ENCODE measurements at regions not wholly inside any gene's neighbourhood (a gene's known extent, or its start where the extent isn't known, plus 50 kb on each side); places are given as distances from the start of the nearest gene placed in this dataset.

DNA sequence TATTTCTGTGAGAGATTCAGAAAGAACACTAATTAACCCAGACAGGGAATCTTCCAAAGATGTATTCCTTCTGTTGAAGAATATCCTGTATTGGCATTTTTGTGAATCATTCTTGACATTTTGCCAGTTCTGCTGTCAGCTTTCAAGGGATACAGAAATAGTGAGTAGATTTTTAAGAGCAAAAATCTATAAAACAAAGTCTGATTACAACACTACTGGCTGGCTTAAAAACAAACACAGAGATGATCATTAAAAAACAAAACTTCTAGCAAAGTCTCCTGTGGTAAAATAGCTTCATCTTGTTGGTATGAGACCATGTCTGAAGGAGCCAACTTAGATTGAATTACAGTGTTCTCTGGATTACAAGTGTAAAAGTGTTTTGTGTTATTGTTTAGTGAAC, 866.3 kb upstream of the KLHL29 start:
- no peak for DNase-seq (ENCODE audit: low read depth in 2 of 2, low spot score in 1 of 2)

DNA sequence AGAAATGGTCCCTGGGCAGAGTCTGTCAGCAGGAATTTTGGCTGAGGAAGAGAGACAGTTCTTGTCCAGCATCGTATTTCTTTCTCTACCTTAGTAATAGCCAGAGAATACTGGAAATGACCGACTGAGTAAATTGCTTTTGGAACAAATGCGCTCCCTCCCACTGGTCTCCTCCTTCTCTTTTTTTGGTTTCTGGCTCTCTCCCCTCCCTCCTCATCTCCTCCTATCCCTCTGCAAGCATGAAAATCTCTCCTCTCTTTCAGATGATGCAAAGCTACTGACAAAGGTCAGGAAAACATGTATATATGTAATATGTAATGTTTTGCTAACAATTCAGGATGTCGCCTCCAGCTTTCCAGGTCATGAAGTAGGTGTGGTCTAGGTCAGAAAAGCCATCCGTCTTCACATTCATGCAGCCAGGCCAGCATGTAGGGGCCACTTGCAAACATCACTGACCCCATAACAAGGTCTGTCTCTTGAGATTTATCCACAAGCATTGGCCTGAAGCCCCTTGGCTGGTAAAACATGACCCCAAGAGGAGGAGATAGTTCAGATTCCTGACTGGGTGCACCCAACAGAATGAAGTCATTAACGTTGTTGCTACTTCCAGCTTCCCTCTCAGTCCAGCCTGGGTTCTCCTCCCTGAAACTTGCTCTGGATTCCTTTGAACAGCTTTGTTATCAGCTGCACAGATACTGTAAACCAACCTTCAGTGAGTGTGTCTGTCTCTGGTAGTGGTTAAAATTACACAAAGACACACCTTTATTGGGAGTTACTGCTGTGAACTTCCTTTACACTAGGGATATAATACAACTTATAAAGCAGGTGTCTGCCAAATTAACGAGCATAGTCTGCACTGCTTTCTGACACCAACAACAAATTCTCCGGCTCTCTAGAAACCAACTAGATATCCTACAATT, 864.4 kb upstream of the KLHL29 start:
- no peak for DNase-seq (ENCODE audit: low read depth in 2 of 2, low spot score in 1 of 2)

DNA sequence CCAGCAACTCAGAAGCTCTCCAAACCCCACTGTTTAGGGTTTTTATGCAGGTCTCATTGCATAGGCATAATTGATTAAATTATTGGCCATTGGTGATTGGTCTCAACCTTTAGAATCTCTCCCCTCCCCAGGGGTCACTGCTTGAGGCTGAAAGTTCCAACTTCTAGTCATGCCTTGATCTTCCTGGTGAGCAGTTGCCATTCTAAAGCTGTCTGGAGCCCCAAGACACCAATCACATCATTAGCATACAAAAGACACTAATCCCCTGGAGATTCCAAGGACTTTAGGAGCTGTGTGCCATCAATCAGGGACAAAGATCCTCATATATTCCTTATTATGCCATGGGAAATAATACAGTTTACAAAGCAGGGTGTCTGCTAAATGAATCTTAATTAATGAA, 863.4 kb upstream of the KLHL29 start:
- no peak for DNase-seq (ENCODE audit: low read depth in 2 of 2, low spot score in 1 of 2)

DNA sequence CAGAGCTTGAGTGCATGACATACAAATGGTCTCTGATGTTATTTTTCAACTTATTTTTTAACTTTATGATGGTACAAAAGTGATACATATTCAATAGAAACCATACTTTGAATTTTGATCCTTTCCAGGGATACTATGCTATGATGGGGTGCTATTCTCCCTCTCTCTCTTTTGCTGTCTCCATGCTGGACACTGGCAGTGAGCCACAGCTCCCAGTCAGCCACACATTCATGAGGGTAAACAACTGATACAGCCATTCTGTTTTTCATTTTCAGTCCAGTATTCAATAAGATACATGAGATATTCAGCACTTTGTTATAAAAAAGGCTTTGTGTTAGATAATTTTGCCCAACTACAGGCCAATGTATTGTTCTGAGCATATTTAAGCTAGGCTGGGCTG, 859.3 kb upstream of the KLHL29 start:
- DNase-seq (ENCODE audit: low read depth in 2 of 2, low spot score in 1 of 2): no peak

DNA sequence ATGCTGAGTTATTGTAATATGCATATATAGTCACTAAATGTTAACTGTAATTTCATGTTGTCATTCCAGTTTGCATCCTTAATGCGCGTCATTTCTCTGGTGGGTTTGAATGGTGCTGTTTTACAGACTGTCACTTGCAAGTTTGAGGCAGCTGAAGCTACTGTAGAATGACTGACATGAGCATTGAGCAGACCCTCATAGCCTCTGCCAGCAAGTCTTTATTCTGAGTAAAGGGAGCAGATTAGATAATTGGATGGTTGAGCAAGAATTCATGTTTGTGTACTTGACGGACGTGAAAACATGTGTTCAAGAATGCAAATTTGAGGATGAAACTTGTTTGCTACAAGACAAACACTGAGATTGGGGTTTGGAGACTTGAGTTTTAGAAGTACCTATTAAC, 854.8 kb upstream of the KLHL29 start:
- DNase-seq (ENCODE audit: low read depth in 2 of 2, low spot score in 1 of 2): no peak

DNA sequence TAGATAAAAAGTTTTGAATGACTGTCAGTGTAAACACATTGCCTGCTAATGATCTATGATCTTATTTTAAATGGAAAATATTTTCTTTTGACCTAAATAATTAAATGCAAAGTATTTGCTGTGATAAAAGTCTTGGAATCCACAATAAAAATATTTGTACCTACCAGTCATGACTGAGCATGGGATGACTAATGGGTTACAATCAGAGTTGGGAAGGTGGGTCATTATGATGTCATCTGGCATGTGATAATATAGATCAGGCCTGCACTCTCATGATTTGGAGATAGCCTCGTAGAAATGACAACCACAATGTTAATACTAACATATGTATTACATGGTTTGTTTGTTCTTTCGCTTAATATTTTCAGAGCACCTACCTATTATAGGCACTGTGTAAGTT, 848.8 kb upstream of the KLHL29 start:
- DNase-seq (ENCODE audit: low read depth in 2 of 2, low spot score in 1 of 2): no peak

DNA sequence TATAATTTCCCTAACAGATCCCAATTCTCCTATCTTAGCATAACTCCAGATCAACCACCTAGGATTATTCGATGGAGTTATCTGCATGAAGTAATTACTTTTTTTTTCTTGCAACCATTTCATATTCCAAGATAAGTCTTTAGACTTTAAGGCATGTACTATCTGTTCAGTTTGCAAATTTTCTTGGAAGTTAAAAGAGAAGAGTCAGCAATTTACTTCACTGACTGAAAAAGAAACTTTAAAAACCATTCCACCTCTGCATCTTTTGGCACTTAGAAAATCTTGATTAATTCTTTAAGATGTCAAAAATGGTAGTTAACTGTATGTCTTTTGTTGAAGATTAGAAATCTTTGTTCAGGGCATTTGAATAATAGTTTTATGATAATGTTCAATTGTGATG, 830.5 kb upstream of the KLHL29 start:
- no peak for DNase-seq (ENCODE audit: low read depth in 2 of 2, low spot score in 1 of 2)

DNA sequence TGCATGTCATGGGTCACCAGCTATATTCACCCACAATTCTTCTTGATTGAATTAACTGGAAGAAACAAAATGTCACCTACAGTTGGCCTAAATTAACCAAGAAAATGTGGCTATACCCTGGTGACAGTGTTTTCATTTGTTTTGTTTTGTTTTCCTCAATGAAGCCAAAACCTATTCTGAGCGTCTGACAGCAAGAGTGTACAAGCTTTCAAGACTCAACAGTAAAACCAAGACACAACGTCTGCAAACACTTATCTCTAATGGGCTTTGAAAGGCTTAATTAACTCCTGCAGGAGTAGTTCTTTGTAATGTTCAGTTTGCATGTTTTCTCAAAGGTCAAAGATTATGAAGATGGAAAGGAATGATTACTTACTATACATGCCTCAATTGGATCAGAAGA, 827.6 kb upstream of the KLHL29 start:
- no peak for DNase-seq (ENCODE audit: low read depth in 2 of 2, low spot score in 1 of 2)

DNA sequence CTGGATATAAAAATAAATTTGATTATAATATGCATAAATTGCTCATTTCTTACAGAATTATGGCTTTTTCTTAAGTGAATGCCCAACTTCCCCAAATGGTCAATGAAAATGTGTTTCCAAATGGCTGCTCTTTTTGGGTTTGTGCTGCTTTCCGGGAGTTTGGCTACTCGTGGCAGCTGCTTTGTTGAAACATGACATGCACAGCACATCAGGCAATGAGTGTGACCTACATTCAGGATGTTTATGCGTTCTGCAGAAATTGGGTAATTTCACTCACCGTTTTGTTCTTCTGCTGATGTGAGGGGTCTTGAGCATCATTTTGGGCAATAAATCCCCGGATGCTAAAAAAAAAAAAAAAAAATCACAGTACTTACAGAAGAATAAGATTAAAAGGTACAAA, 825.0 kb upstream of the KLHL29 start:
- no peak for DNase-seq (ENCODE audit: low read depth in 2 of 2, low spot score in 1 of 2)

DNA sequence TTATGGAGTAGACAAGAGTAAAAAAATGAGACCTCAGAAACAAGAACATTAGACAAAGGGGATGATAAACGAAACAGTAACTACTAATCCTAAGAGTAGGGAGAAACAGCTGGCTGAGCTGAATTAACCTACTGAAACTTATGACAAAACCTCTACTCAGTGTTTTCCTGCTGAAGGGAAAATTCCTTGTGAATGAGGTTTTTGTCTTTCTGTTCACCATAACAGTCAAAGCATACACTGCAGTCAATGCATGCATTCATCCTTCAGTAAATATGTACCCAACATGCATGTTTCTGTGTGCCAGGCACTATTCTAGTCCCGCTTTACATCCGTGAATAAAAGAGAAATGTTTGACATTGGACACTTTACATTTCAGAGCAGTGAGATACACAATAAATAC, 805.6 kb upstream of the KLHL29 start:
- DNase-seq (ENCODE audit: low read depth in 2 of 2, low spot score in 1 of 2): no peak

DNA sequence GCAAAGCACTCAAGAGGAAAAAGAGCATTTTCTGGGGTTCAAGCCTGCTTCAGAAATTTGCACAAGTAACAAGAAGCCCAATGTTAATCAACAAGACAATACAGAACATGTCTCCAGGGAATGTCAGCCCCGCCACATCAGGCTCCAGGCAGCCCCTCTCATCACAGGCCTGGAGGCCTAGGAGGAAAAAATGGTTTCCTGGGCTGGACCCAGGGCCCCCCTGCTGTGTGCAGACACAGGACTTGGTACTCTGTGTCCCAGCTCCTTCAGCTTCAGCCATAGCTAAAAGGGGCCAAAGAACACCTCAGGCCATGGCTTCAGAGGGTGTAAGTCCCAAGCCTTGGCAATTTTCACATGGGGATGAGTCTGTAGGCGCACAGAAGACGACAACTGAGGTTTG, 802.9 kb upstream of the KLHL29 start:
- DNase-seq (ENCODE audit: low read depth in 2 of 2, low spot score in 1 of 2): no peak

DNA sequence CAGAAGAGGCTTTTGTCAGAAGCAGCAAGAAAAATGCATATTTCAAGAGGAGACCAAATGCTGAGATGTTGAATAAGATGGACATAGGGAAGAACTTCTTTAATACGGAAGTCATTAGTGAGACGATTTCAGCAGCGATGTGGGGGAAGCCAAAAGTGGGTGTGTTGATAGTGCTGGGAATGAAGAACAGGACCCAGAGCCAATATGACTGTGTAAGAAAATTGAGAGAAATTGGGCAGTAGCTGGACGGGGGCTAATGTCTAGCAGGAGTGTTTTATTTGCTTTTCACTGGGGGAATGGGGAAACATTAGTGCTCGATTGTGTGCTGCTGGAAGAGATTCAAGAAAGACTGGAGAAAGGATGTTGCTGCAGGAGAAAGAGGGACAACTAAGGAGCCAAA, 788.7 kb upstream of the KLHL29 start:
- no peak for DNase-seq (ENCODE audit: low read depth in 2 of 2, low spot score in 1 of 2)

DNA sequence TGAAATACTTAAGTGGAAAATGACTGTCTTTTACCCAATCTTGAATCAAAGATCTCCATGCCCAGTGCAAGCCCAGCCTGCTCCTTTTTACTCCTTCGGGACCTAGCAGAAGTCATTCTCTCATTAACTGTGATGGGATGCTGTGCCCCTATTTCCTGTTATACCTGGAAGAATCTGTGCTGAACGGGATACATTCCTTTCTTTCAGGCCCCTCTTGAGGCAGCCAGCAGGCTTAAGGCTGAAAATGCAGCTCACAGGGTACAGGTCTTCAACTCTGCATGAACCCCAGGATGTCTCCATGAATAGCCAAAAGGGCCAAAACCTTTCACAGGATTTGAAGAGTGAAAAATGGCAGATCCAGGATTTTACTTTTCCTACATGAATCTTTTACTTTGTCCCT, 784.8 kb upstream of the KLHL29 start:
- DNase-seq (ENCODE audit: low read depth in 2 of 2, low spot score in 1 of 2): no peak

DNA sequence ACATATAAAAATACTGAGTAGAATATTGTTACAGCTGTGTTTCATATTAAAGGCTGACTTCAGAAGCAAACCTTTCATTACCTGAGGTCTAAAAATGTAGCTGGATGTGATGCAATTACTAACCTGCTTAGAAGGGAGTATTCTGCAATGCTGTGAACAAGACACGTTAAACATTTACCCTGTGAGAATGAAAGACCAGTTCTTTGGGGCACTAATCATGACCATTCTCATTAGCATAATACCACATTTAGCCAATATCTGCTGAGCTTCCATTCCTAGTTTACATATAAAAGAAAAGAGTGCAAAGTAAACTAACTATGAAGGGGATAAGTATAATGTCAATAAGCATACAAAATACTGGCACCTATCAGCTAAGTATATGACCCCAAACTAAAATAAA, 784.0 kb upstream of the KLHL29 start:
- DNase-seq (ENCODE audit: low read depth in 2 of 2, low spot score in 1 of 2): no peak

DNA sequence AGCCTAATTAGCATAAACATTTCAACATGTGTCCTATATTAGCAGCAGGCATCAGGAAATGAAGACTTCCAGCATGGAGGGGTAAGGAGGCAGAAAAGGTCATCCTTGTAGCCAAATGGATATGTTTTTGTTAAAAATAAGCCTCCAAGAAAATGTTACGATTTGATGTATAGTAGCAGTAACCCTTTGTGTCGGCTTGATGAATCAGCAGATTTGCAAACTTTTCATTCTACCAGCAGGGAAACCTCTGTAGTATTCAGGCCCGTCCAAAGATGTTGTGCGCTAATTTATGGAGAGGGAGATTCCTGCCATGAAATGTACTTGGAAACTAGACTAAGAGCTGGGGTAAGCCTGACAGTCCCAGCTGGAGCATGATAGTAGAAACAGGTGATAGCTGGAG, 780.8 kb upstream of the KLHL29 start:
- DNase-seq (ENCODE audit: low read depth in 2 of 2, low spot score in 1 of 2): no peak

DNA sequence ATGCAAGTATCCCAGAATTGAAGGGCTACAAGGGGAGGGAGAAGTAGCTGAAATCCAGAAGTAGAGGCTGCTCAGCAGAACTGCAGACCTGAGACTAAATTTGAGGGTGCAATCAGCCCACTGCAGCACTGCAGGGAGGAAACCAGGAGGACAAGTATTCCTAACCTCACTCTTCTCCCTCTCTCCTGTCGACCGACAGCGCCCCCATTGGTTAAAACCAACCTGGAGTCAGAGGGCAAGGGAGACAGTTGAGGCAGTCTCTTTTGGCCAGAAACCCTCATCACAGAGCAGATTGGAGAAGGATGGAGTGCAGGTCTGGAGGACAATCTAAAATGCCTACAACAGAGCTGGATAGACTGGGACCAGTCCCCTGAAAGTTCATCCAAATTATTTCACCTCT, 768.9 kb upstream of the KLHL29 start:
- no peak for DNase-seq (ENCODE audit: low read depth in 2 of 2, low spot score in 1 of 2)

DNA sequence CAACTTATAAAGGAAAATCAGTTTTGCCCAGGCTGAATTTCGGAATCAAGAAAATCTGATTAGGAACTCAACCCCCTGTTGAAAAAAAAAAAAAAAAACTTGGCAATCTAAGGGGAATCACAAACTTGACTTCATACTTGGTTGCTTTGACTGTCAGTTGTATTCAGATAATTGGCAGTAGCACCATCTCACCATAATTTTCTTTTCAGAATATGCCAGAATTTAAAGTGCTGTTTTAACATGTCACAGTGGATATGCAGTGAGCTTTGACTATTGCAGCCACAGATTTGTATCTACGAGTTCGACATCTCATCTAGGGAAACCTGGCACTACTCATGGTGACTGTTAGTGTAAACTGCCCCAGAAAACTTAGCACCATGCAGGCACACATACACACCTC, 761.4 kb upstream of the KLHL29 start:
- no peak for DNase-seq (ENCODE audit: low read depth in 2 of 2, low spot score in 1 of 2)

DNA sequence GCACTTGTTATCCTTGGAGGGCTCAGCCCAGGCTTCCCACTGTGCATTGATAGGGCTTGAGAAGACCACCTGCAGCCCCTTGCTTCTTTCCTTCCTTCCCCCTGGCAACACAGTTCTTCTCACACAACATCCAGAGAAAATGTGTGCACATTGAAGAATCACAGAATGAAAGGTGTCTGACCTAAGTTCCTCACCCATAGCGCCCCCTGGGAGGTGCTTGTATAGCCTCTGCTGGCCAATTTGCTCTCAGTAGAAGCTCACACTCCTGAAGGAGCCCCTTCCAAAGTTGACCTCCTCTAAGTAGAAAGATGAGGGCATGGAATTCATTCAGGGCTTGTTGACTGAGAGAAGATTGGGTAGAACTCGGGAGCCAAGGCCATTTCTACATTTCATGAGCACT, 758.4 kb upstream of the KLHL29 start:
- DNase-seq (ENCODE audit: low read depth in 2 of 2, low spot score in 1 of 2): no peak

DNA sequence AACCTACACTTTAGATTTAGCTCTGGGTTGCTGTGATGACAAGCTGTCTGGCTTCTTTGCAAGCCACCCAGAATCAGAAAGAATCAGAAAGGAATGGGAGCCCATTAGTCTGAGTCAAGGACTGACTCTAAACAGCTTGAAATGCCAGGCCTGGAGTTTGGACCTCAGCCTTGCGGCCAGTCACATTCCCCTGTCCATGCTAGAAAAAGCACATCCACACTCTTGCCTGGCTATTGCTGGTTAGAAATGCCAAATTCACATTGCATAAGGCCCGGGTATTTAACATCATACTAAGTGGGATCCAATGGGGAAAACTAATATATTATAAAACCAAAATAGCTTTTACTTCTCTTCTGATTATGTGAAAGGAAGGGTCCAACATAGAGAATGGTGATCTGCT, 756.8 kb upstream of the KLHL29 start:
- DNase-seq (ENCODE audit: low read depth in 2 of 2, low spot score in 1 of 2): no peak

DNA sequence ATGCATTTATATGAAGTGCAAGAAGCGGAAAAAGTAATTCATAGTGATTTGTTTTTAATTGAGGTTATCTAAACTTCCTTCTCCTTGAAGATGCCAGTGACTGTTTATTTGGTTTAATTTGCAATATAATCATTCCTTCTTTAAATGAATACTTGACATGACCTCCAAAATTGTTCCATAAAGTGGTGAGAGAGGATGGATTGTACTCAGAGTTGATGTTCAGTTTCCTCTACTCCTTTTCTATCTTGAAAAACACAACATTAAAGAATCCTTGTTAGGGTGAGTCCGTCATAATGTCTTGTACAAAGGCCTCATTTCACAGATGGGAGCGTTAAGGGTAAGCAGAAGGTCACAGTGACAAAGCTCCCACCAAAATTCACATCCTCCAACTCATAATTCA, 756.1 kb upstream of the KLHL29 start:
- no peak for DNase-seq (ENCODE audit: low read depth in 2 of 2, low spot score in 1 of 2)

DNA sequence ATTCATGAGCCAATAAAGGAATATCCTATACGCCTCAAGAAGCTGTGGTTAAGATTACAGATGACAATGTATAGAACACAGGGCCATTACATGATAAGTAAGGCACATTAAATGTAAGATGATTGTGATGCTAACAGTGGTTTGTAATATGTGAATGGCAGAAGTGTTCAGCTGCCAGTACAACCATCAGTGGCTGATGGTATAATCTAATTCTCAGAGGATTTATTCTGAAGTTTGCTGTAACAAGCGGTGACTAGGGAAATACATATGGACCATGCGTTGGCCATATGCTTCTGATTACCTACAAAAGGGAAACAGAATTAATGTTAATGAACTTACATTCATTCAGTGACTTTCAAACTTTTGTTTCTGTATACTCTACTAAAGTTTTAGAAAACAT, 750.8 kb upstream of the KLHL29 start:
- no peak for DNase-seq (ENCODE audit: low read depth in 2 of 2, low spot score in 1 of 2)

DNA sequence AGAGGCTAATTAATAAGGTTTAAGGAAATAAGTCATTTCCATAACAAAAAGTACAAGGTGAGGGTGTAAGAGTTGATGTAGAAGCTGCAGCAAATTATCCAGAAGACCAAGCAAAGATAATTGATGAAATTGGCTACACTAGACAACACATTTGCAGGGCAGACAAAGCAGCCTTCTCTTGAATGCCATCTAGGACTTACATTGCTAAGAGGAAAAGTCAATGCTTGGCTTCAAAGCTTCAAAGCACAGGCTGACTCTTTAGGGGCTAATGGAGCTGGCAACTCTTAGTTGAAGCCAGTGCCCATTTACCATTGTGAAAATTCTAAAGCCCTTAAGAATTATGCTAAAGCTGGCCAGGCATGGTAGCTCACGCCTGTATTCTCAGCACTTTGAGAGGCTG, 728.6 kb upstream of the KLHL29 start:
- no peak for DNase-seq (ENCODE audit: low read depth in 2 of 2, low spot score in 1 of 2)

DNA sequence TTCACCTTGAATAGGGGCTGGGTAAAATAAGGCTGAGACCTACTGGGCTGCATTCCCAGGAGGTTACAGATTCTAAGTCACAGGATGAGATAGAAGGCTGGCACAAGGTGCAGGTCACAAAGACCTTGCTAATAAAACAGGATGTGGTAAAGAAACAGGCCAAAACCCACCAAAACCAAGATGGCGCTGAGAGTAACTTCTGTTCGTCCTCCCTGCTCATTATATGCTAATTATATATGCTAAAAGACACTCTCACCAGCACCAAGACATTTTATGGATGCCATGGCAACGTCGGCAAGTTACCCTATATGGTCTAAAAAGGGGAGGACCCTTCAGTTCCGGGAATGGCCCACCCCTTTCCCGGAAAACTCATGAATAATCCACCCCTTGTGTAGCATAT, 711.5 kb upstream of the KLHL29 start:
- DNase-seq (ENCODE audit: low read depth in 2 of 2, low spot score in 1 of 2): no peak
